Posterior vena cava (tissue), 2 donors: ENCODE measurements at regions not wholly inside any gene's neighbourhood (a gene's known extent, or its start where the extent isn't known, plus 50 kb on each side); places are given as distances from the start of the nearest gene placed in this dataset.
"Not testable (repeated sequence)": the region's sequence is repeated elsewhere in the genome, so short reads cannot be mapped to it uniquely, and the experiment has no call there.

Experiments used
- DNase-seq: peaks from one replicate; pipeline ENCODE4 v3.0.0-alpha.2; 2020; ENCODE audit warnings: low spot score
- intact Hi-C, 2 donors: fragments of 100-400 bp; cut with DNase I; formaldehyde crosslinking; loops; one replicate each; pipeline versions ENCODE4 v1.14.1 to v1.14.2; 2022 to 2023
- donor health status: DM: yes; HTN: yes; CAD: no.
- donor health status: DM: yes; HTN: yes; CAD: no.

DNA sequence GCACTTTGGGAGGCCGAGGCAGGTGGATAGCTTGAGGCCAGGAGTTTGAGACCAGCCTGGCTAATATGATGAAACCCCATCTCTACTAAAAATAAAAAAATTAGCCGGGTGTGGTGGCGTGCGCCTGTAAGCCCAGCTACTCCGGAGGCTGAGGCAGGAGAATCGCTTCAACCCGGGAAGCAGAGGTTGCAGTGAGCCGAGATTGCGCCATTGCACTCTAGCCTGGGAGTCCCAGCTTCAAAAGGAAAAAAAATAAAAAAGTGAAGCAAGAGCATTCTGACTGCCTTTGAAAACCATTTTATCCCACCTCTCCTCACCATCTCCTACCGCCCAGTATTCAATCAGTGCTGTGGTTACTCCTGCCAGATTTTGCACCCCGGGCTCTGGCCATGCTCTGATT lies 50.5 kb upstream of the AKIRIN2 start:
- DNase-seq, intact Hi-C loops: not testable (repeated sequence)
